Nephron (organoid): ENCODE measurements at regions not wholly inside any gene's neighbourhood (a gene's known extent, or its start where the extent isn't known, plus 50 kb on each side); places are given as distances from the start of the nearest gene placed in this dataset.

ENCODE experiments used
- H3K27ac Mint-ChIP-seq, 3 experiments: 2 replicates each; pipeline ENCODE4 v1.8.0; 2020; ENCODE audit warnings: mixed read lengths in 3 of 3, mild to moderate bottlenecking in 2 of 3, moderate library complexity in 1 of 3
- H3K27me3 Mint-ChIP-seq: 2 replicates; pipeline ENCODE4 v1.8.0; 2021; ENCODE audit warnings: low read depth, mild to moderate bottlenecking, moderate library complexity, mixed read lengths
- H3K36me3 Mint-ChIP-seq: 2 replicates; pipeline ENCODE4 v1.8.0; 2020; ENCODE audit warnings: low read depth, mixed read lengths
- H3K4me1 Mint-ChIP-seq: 2 replicates; pipeline ENCODE4 v1.8.0; 2020; ENCODE audit warnings: mixed read lengths
- H3K4me3 Mint-ChIP-seq, 3 experiments: 2 replicates each; pipeline ENCODE4 v1.8.0; 2020; ENCODE audit warnings: mild to moderate bottlenecking in 3 of 3, mixed read lengths in 3 of 3, moderate library complexity in 2 of 3
- H3K9me3 Mint-ChIP-seq: 2 replicates; pipeline ENCODE4 v1.8.0; 2020; ENCODE audit warnings: mixed read lengths
- TF ChIP-seq, protein P1 (sequence below), 3 experiments: fragments of 200-600 bp; sonication (generic); IDR thresholded peaks; one replicate each; pipeline ENCODE4 v1.5.0; 2021; ENCODE audit warnings: antibody characterized with exemption in 3 of 3; ENCODE audit not compliant: unreplicated experiment in 3 of 3

DNA sequence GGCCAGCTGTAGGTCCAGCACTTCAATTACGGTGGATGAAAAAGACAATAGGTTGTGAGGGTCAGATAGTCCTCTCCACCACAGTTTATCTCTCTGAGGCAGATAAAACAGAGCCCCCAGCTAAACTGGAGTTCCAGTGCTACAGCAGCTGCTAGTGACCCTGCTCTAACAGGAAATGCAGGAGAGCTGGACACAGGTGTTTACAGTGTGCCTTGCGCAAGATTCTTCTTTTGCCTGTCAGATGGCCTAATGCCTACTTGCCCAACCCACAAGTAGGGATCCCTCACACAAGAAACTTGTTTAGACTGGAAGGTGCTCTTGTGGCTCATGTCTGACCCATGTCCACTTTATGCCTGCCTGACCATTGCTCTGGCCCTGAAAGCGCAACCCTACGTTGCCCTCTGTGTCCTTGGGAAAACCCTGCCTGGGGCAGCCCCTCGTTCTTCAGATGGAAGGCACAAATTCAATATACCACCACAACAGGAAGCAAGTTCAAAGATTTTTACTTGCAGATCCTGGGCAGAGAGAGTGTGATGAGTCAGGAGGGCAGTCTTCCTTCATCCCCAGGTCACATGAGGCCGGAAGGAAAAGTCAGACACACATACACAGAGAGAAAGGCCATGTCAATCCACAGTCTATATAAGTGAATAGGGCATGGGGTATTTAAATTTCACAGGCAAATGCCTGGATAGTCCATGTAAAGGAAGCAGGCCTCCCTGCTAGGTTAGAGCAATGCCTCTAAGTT, 105.1 kb upstream of the ADGRL3 start:
- TF ChIP-seq, protein P1, sequence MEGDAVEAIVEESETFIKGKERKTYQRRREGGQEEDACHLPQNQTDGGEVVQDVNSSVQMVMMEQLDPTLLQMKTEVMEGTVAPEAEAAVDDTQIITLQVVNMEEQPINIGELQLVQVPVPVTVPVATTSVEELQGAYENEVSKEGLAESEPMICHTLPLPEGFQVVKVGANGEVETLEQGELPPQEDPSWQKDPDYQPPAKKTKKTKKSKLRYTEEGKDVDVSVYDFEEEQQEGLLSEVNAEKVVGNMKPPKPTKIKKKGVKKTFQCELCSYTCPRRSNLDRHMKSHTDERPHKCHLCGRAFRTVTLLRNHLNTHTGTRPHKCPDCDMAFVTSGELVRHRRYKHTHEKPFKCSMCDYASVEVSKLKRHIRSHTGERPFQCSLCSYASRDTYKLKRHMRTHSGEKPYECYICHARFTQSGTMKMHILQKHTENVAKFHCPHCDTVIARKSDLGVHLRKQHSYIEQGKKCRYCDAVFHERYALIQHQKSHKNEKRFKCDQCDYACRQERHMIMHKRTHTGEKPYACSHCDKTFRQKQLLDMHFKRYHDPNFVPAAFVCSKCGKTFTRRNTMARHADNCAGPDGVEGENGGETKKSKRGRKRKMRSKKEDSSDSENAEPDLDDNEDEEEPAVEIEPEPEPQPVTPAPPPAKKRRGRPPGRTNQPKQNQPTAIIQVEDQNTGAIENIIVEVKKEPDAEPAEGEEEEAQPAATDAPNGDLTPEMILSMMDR (IDR thresholded peaks at IDR 0.05; ENCODE audit: unreplicated experiment in 3 of 3), result no peak

DNA sequence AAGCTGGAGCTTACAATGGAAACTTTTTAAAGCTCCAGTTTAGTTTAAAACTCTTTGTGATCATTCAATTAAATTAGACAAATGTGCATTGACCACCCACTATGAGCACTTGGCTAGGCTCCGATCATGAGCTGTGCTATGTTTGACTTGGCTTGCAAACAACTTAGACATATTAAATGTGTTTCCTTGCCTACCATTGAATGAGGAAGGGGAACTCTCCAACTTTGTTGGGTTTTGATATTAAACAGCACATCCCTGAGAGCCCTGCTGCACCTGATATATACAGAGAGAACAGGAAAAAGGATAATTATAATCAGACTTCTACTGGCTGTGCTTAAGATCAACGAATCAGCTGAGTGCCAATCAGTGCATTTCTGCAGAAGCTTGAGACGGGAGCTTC, 71.4 kb upstream of the ADGRL3 start:
- TF ChIP-seq, protein P1 (IDR thresholded peaks at IDR 0.05; ENCODE audit: unreplicated experiment in 3 of 3), result no peak
- Mint-ChIP-seq H3K9me3 (peaks cover 6% of the 10 kb centered on the region), H3K4me1 (no peaks in the 10 kb centered on the region), H3K36me3 (no peaks in the 10 kb centered on the region), H3K27ac (no peak overlapping the region), H3K27me3 (no peaks in the 10 kb centered on the region), H3K4me3 (no peak overlapping the region)

More for the DNA sequence above, 105.1 kb upstream of the ADGRL3 start:
- Mint-ChIP-seq H3K36me3 (no peaks in the 10 kb centered on the region), H3K9me3 (no peaks in the 10 kb centered on the region), H3K27ac (no peak overlapping the region), H3K4me1 (no peaks in the 10 kb centered on the region), H3K27me3 (no peaks in the 10 kb centered on the region), H3K4me3 (no peak overlapping the region)

- no peak overlapping the region for H3K4me3 Mint-ChIP-seq
- H3K4me1 Mint-ChIP-seq, result no peaks in the 10 kb centered on the region
- TF ChIP-seq, protein P1 (IDR thresholded peaks at IDR 0.05; ENCODE audit: unreplicated experiment in 3 of 3), result no peak
- H3K9me3 Mint-ChIP-seq, result peaks cover 9% of the 10 kb centered on the region
- no peak overlapping the region for H3K27ac Mint-ChIP-seq
- no peaks in the 10 kb centered on the region for H3K36me3 Mint-ChIP-seq
- no peaks in the 10 kb centered on the region for H3K27me3 Mint-ChIP-seq
Observed at GRCh38 chr4:61129971-61130370, 70.2 kb upstream of the ADGRL3 start.

GRCh38 chr4:61143461-61143860, 56.7 kb upstream of the ADGRL3 start:
- Mint-ChIP-seq H3K9me3 (no peaks in the 10 kb centered on the region), H3K36me3 (no peaks in the 10 kb centered on the region), H3K27ac (no peak overlapping the region), H3K4me3 (no peak overlapping the region), H3K4me1 (no peaks in the 10 kb centered on the region), H3K27me3 (no peaks in the 10 kb centered on the region)
- TF ChIP-seq, protein P1 (IDR thresholded peaks at IDR 0.05; ENCODE audit: unreplicated experiment in 3 of 3), result no peak

GRCh38 chr4:61149278-61149677, 50.8 kb upstream of the ADGRL3 start:
- H3K9me3 Mint-ChIP-seq, result no peaks in the 10 kb centered on the region
- H3K27ac Mint-ChIP-seq, result no peak overlapping the region
- no peaks in the 10 kb centered on the region for H3K4me1 Mint-ChIP-seq
- H3K36me3 Mint-ChIP-seq, result no peaks in the 10 kb centered on the region
- H3K27me3 Mint-ChIP-seq, result peaks cover 3% of the 10 kb centered on the region
- TF ChIP-seq, protein P1 (IDR thresholded peaks at IDR 0.05; ENCODE audit: unreplicated experiment in 3 of 3), result no peak
- no peak overlapping the region for H3K4me3 Mint-ChIP-seq
